ENCODE measurements at regions not wholly inside any gene's neighbourhood (a gene's known extent, or its start where the extent isn't known, plus 50 kb on each side); places are given as distances from the start of the nearest gene placed in this dataset.

GRCh38 chr18:28439870-28440269 is 262.9 kb upstream of the CDH2 start (continued):
- TF ChIP-seq RNF2 (IDR thresholded peaks at IDR 0.05; ENCODE audit: borderline replicate concordance, low read depth, low read length, missing control alignments, poor library complexity, severe bottlenecking): no peak
- no peak for TF ChIP-seq RBBP5 (IDR thresholded peaks at IDR 0.05; ENCODE audit: borderline replicate concordance, low read depth, low read length)
- TF ChIP-seq NANOG (IDR thresholded peaks at IDR 0.05; ENCODE audit: insufficient read depth, low read depth, low read length, poor library complexity, severe bottlenecking): no peak
